GM23338 (cell line): ENCODE measurements at regions not wholly inside any gene's neighbourhood (a gene's known extent, or its start where the extent isn't known, plus 50 kb on each side); places are given as distances from the start of the nearest gene placed in this dataset.

ENCODE experiments used
- ATAC-seq: fragments of 200-7000 bp; cut with Tn5 transposase; 3 replicates; pipeline ENCODE4 v1.9.1; 2020
- DNase-seq: peaks from one replicate; pipeline ENCODE4 v3.0.0-alpha.2; 2015; ENCODE audit warnings: low spot score
- H2AFZ ChIP-seq: fragments of 200-600 bp; sonication (generic); 2 replicates; pipeline ENCODE4 v1.8.0; 2016; ENCODE audit warnings: antibody characterized with exemption, mild to moderate bottlenecking, moderate library complexity
- H3F3A ChIP-seq: fragments of 200-600 bp; sonication (generic); replicated peaks from 2 replicates; pipeline ENCODE4 v1.8.0; 2017; ENCODE audit warnings: antibody characterized with exemption, mixed run types, low read depth
- H3K27ac ChIP-seq: fragments of 200-600 bp; sonication (generic); 2 replicates; pipeline ENCODE4 v1.6.1; 2016; ENCODE audit warnings: low read depth
- H3K27me3 ChIP-seq: fragments of 200-600 bp; sonication (generic); 2 replicates; pipeline ENCODE4 v1.8.0; 2016; ENCODE audit warnings: mild to moderate bottlenecking, mixed run types, moderate library complexity; ENCODE audit not compliant: insufficient read depth
- H3K36me3 ChIP-seq: fragments of 200-600 bp; sonication (generic); 2 replicates; pipeline ENCODE4 v1.8.0; 2016; ENCODE audit warnings: mild to moderate bottlenecking; ENCODE audit not compliant: insufficient read depth
- H3K4me1 ChIP-seq: fragments of 200-600 bp; sonication (generic); 2 replicates; pipeline ENCODE4 v1.8.0; 2016; ENCODE audit warnings: mild to moderate bottlenecking, moderate library complexity; ENCODE audit not compliant: insufficient read depth
- H3K4me2 ChIP-seq: fragments of 200-600 bp; sonication (generic); 2 replicates; pipeline ENCODE4 v1.7.1; 2017; ENCODE audit warnings: mixed run types
- H3K4me3 ChIP-seq: fragments of 200-600 bp; sonication (generic); 2 replicates; pipeline ENCODE4 v1.6.1; 2016; ENCODE audit warnings: mixed run types
- H3K79me2 ChIP-seq: fragments of 200-600 bp; sonication (generic); replicated peaks from 2 replicates; pipeline ENCODE4 v1.8.0; 2017; ENCODE audit warnings: mild to moderate bottlenecking; ENCODE audit not compliant: insufficient read depth
- H3K9me2 ChIP-seq: fragments of 200-600 bp; sonication (generic); 2 replicates; pipeline ENCODE4 v1.8.0; 2017; ENCODE audit not compliant: insufficient read depth
- H4K20me1 ChIP-seq: fragments of 200-600 bp; sonication (generic); replicated peaks from 2 replicates; pipeline ENCODE4 v1.8.0; 2017; ENCODE audit warnings: mild to moderate bottlenecking; ENCODE audit not compliant: insufficient read depth
- H3K27ac Mint-ChIP-seq: 2 replicates; pipeline ENCODE4 v1.8.0; 2020; ENCODE audit warnings: inconsistent platforms, mild to moderate bottlenecking, moderate library complexity, mixed read lengths
- H3K27me3 Mint-ChIP-seq: 3 replicates; pipeline ENCODE4 v1.8.0; 2022; ENCODE audit warnings: low read depth, mild to moderate bottlenecking, moderate library complexity, mixed read lengths, inconsistent platforms; ENCODE audit not compliant: insufficient read depth, poor library complexity
- H3K36me3 Mint-ChIP-seq: 3 replicates; pipeline ENCODE4 v1.8.0; 2021; ENCODE audit warnings: low read depth, mild to moderate bottlenecking, inconsistent platforms, moderate library complexity, mixed read lengths
- H3K4me1 Mint-ChIP-seq: 3 replicates; pipeline ENCODE4 v1.8.0; 2020; ENCODE audit warnings: mild to moderate bottlenecking, inconsistent platforms, mixed read lengths
- H3K4me3 Mint-ChIP-seq: 3 replicates; pipeline ENCODE4 v1.8.0; 2021; ENCODE audit warnings: moderate library complexity, mild to moderate bottlenecking, inconsistent platforms, mixed read lengths
- H3K9me3 Mint-ChIP-seq: 3 replicates; pipeline ENCODE4 v1.8.0; 2020; ENCODE audit warnings: moderate library complexity, mild to moderate bottlenecking, inconsistent platforms, mixed read lengths
- CREB1 ChIP-seq: fragments of 250-450 bp; sonication (Bioruptor Pico); IDR thresholded peaks from 2 replicates; pipeline ENCODE4 v1.5.0; 2020; ENCODE audit warnings: low read depth, mild to moderate bottlenecking, moderate library complexity
- CTCF ChIP-seq, 2 experiments: fragments of 200-600 bp in 1 of 2; sonication (generic) in 1 of 2; conservative IDR thresholded peaks; 2 replicates each; pipeline versions ENCODE4 v1.5.1 to v1.6.1; 2016 to 2017; ENCODE audit warnings: antibody characterized with exemption in 2 of 2, low read depth in 2 of 2, mild to moderate bottlenecking in 2 of 2, moderate library complexity in 1 of 2
- ETS1 ChIP-seq: IDR thresholded peaks from 2 replicates; pipeline ENCODE4 v1.6.1; 2016; ENCODE audit warnings: antibody characterized with exemption
- EZH2phosphoT487 ChIP-seq: fragments of 200-600 bp; sonication (generic); IDR thresholded peaks from one replicate; pipeline ENCODE4 v1.8.1; 2018; ENCODE audit warnings: antibody characterized with exemption; ENCODE audit not compliant: unreplicated experiment
- JUNB ChIP-seq: IDR thresholded peaks from one replicate; pipeline ENCODE4 v1.6.1; 2016; ENCODE audit warnings: antibody characterized with exemption; ENCODE audit not compliant: unreplicated experiment
- NANOG ChIP-seq: IDR thresholded peaks from 2 replicates; pipeline ENCODE4 v1.6.1; 2016; ENCODE audit warnings: antibody characterized with exemption, borderline replicate concordance
- STAT1 ChIP-seq: IDR thresholded peaks from one replicate; pipeline ENCODE4 v1.6.1; 2016; ENCODE audit warnings: antibody characterized with exemption; ENCODE audit not compliant: unreplicated experiment
- ZNF114 ChIP-seq: fragments of 250-450 bp; sonication (Bioruptor Pico); IDR thresholded peaks from 2 replicates; pipeline ENCODE4 v1.5.0; 2020; ENCODE audit warnings: mild to moderate bottlenecking, moderate library complexity
- ZNF462 ChIP-seq: fragments of 250-450 bp; sonication (Bioruptor Pico); IDR thresholded peaks from 2 replicates; pipeline ENCODE4 v1.5.0; 2020; ENCODE audit warnings: mild to moderate bottlenecking, moderate library complexity

- Histone ChIP-seq H3K36me3 (no peaks in the 10 kb centered on the region), H3F3A (no peaks in the 10 kb centered on the region), H3K4me1 (no peaks in the 10 kb centered on the region), H3K4me3 (no peak overlapping the region), H3K27ac (no peak overlapping the region), H3K9me2 (no peaks in the 10 kb centered on the region), H3K27me3 (no peaks in the 10 kb centered on the region), H4K20me1 (no peaks in the 10 kb centered on the region), H3K4me2 (no peak overlapping the region), H3K79me2 (no peaks in the 10 kb centered on the region), H2AFZ (no peak overlapping the region)
- Mint-ChIP-seq H3K4me3 (no peak overlapping the region), H3K27me3 (no peaks in the 10 kb centered on the region), H3K9me3 (peaks cover 4% of the 10 kb centered on the region), H3K27ac (no peak overlapping the region), H3K4me1 (no peaks in the 10 kb centered on the region), H3K36me3 (peaks cover 4% of the 10 kb centered on the region; the same call in 1 of the 3 replicates)
- no peak for DNase-seq
- no peak for ATAC-seq
- TF ChIP-seq ETS1 (no peak), STAT1 (no peak), CREB1 (CRISPR knock-in tag) (no peak), NANOG (no peak), CTCF (conservative IDR thresholded peaks at IDR 0.05; ENCODE audit: low read depth in 2 of 2) (no peak), JUNB (no peak), ZNF114 (CRISPR knock-in tag) (no peak), ZNF462 (CRISPR knock-in tag) (no peak), EZH2phosphoT487 (no peak)
Measured at GRCh38 chr4:163673848-163674697, 179.6 kb downstream of the TMA16 start.
